ENCODE measurements at regions not wholly inside any gene's neighbourhood (a gene's known extent, or its start where the extent isn't known, plus 50 kb on each side); places are given as distances from the start of the nearest gene placed in this dataset.

- Histone ChIP-seq H3K9ac (ENCODE audit: low read length) (no peak overlapping the region), H3K27me3 (ENCODE audit: low read depth, low read length) (no peaks in the 10 kb centered on the region), H3K27ac (ENCODE audit: low read length) (no peak overlapping the region), H3K36me3 (replicated peaks; ENCODE audit: low read depth, low read length) (no peaks in the 10 kb centered on the region), H3K9me3 (ENCODE audit: insufficient read depth, low read length) (no peaks in the 10 kb centered on the region), H4K20me1 (ENCODE audit: insufficient read depth, low read length) (no peaks in the 10 kb centered on the region), H3K4me3 (ENCODE audit: low read length) (no peak overlapping the region), H3K79me2 (ENCODE audit: low read length) (no peaks in the 10 kb centered on the region), H3K4me2 (ENCODE audit: low read length) (no peak overlapping the region), H3K4me1 (ENCODE audit: low read length) (no peaks in the 10 kb centered on the region), H2AFZ (ENCODE audit: low read depth, low read length) (no peak overlapping the region)
- TF ChIP-seq EZH2phosphoT487 (IDR thresholded peaks at IDR 0.05; ENCODE audit: low read depth) (no peak), CTCF (IDR thresholded peaks at IDR 0.05; ENCODE audit: low read depth, low read length) (no peak)
These were observed 875.9 kb downstream of the HACE1 start for GRCh38 chr6:103983860-103984259.

GRCh38 chr6:103983011-103983410 is 876.7 kb downstream of the HACE1 start:
- Histone ChIP-seq H3K4me2 (ENCODE audit: low read length) (no peak overlapping the region), H3K36me3 (replicated peaks; ENCODE audit: low read depth, low read length) (no peaks in the 10 kb centered on the region), H3K9me3 (ENCODE audit: insufficient read depth, low read length) (no peaks in the 10 kb centered on the region), H3K4me3 (ENCODE audit: low read length) (no peak overlapping the region), H3K27me3 (ENCODE audit: low read depth, low read length) (no peaks in the 10 kb centered on the region), H3K79me2 (ENCODE audit: low read length) (no peaks in the 10 kb centered on the region), H3K4me1 (ENCODE audit: low read length) (no peaks in the 10 kb centered on the region), H2AFZ (ENCODE audit: low read depth, low read length) (no peak overlapping the region), H3K27ac (ENCODE audit: low read length) (no peak overlapping the region), H3K9ac (ENCODE audit: low read length) (no peak overlapping the region), H4K20me1 (ENCODE audit: insufficient read depth, low read length) (no peaks in the 10 kb centered on the region)
- TF ChIP-seq EZH2phosphoT487 (IDR thresholded peaks at IDR 0.05; ENCODE audit: low read depth) (no peak), CTCF (IDR thresholded peaks at IDR 0.05; ENCODE audit: low read depth, low read length) (no peak)

- Histone ChIP-seq H3K9me3 (ENCODE audit: insufficient read depth, low read length) (no peaks in the 10 kb centered on the region), H3K27ac (ENCODE audit: low read length) (no peak overlapping the region), H3K9ac (ENCODE audit: low read length) (no peak overlapping the region), H3K79me2 (ENCODE audit: low read length) (no peaks in the 10 kb centered on the region), H4K20me1 (ENCODE audit: insufficient read depth, low read length) (no peaks in the 10 kb centered on the region), H3K4me1 (ENCODE audit: low read length) (no peaks in the 10 kb centered on the region), H3K4me3 (ENCODE audit: low read length) (no peak overlapping the region), H3K36me3 (replicated peaks; ENCODE audit: low read depth, low read length) (no peaks in the 10 kb centered on the region), H3K4me2 (ENCODE audit: low read length) (no peak overlapping the region), H2AFZ (ENCODE audit: low read depth, low read length) (no peak overlapping the region), H3K27me3 (ENCODE audit: low read depth, low read length) (no peaks in the 10 kb centered on the region)
- no peak for TF ChIP-seq EZH2phosphoT487 (IDR thresholded peaks at IDR 0.05; ENCODE audit: low read depth)
- TF ChIP-seq CTCF (IDR thresholded peaks at IDR 0.05; ENCODE audit: low read depth, low read length): no peak
These were observed 877.1 kb downstream of the HACE1 start for GRCh38 chr6:103982574-103982973.

- no peak overlapping the region for H3K4me2 ChIP-seq (ENCODE audit: low read length)
- no peak overlapping the region for H2AFZ ChIP-seq (ENCODE audit: low read depth, low read length)
- H3K4me1 ChIP-seq (ENCODE audit: low read length): peaks cover 12% of the 10 kb centered on the region
- H3K27me3 ChIP-seq (ENCODE audit: low read depth, low read length): no peaks in the 10 kb centered on the region
- H3K9me3 ChIP-seq (ENCODE audit: insufficient read depth, low read length): no peaks in the 10 kb centered on the region
- no peaks in the 10 kb centered on the region for H3K36me3 ChIP-seq (replicated peaks; ENCODE audit: low read depth, low read length)
- no peak overlapping the region for H3K27ac ChIP-seq (ENCODE audit: low read length)
- TF ChIP-seq CTCF (IDR thresholded peaks at IDR 0.05; ENCODE audit: low read depth, low read length): no peak
- TF ChIP-seq EZH2phosphoT487 (IDR thresholded peaks at IDR 0.05; ENCODE audit: low read depth): no peak
- H3K4me3 ChIP-seq (ENCODE audit: low read length): no peak overlapping the region
- no peak overlapping the region for H3K9ac ChIP-seq (ENCODE audit: low read length)
- H3K79me2 ChIP-seq (ENCODE audit: low read length): no peaks in the 10 kb centered on the region
- H4K20me1 ChIP-seq (ENCODE audit: insufficient read depth, low read length): no peaks in the 10 kb centered on the region
These were observed 880.4 kb downstream of the HACE1 start for GRCh38 chr6:103979308-103979707.
